SK-N-SH treated with all-trans-retinoic acid at 6 μM for 48 hours (cell line): ENCODE measurements at regions not wholly inside any gene's neighbourhood (a gene's known extent, or its start where the extent isn't known, plus 50 kb on each side); places are given as distances from the start of the nearest gene placed in this dataset.

ENCODE experiments used
- PATZ1 ChIP-seq: fragments of 250-450 bp; sonication (Bioruptor Pico); IDR thresholded peaks from 2 replicates; pipeline ENCODE4 v1.8.0; 2020; ENCODE audit warnings: mild to moderate bottlenecking, moderate library complexity, borderline replicate concordance
- PPARA ChIP-seq: fragments of 250-450 bp; sonication (Bioruptor Pico); IDR thresholded peaks from 2 replicates; pipeline ENCODE4 v1.5.0; 2020; ENCODE audit warnings: mild to moderate bottlenecking, borderline replicate concordance

- no peak for TF ChIP-seq PATZ1 (CRISPR knock-in tag)
- no peak for TF ChIP-seq PPARA (CRISPR knock-in tag)
Measured at GRCh38 chr2:142535311-142535710, 342.2 kb upstream of the KYNU start.
